Karpas-422 (cell line): ENCODE measurements at regions not wholly inside any gene's neighbourhood (a gene's known extent, or its start where the extent isn't known, plus 50 kb on each side); places are given as distances from the start of the nearest gene placed in this dataset.
"Not testable (repeated sequence)": the region's sequence is repeated elsewhere in the genome, so short reads cannot be mapped to it uniquely, and the experiment has no call there.

Experiments
- DNase-seq: peaks from one replicate; pipeline ENCODE4 v3.0.0-alpha.2; 2015
- H2AFZ ChIP-seq: fragments of 200-600 bp; sonication (generic); 2 replicates; pipeline ENCODE4 v1.6.1; 2014; ENCODE audit warnings: antibody characterized with exemption, low read length, mixed read lengths
- H3K27ac ChIP-seq: fragments of 200-600 bp; sonication (generic); 2 replicates; pipeline ENCODE4 v1.5.1; 2014; ENCODE audit warnings: mild to moderate bottlenecking, low read length, moderate library complexity
- H3K27me3 ChIP-seq: fragments of 200-600 bp; sonication (generic); 2 replicates; pipeline ENCODE4 v1.6.1; 2014; ENCODE audit warnings: low read length, mixed read lengths
- H3K36me3 ChIP-seq: fragments of 200-600 bp; sonication (generic); 2 replicates; pipeline ENCODE4 v1.6.1; 2014; ENCODE audit warnings: low read length, mixed read lengths; ENCODE audit not compliant: insufficient read depth
- H3K4me1 ChIP-seq: fragments of 200-600 bp; sonication (generic); 2 replicates; pipeline ENCODE4 v1.6.1; 2014; ENCODE audit warnings: mild to moderate bottlenecking, low read length, mixed read lengths
- H3K4me2 ChIP-seq: fragments of 200-600 bp; sonication (generic); 2 replicates; pipeline ENCODE4 v1.6.1; 2014; ENCODE audit warnings: low read length, low read depth, mild to moderate bottlenecking; ENCODE audit not compliant: poor library complexity, severe bottlenecking
- H3K4me3 ChIP-seq: fragments of 200-600 bp; sonication (generic); 2 replicates; pipeline ENCODE4 v1.5.1; 2014; ENCODE audit warnings: mild to moderate bottlenecking, antibody characterized with exemption, low read length, mixed read lengths
- H3K79me2 ChIP-seq: fragments of 200-600 bp; sonication (generic); 2 replicates; pipeline ENCODE4 v1.6.1; 2014; ENCODE audit warnings: mild to moderate bottlenecking, low read length, mixed read lengths
- H3K9ac ChIP-seq: fragments of 200-600 bp; sonication (generic); 2 replicates; pipeline ENCODE4 v1.6.0; 2014; ENCODE audit warnings: low read length
- H3K9me2 ChIP-seq: fragments of 200-600 bp; sonication (generic), shearing (Covaris generic); replicated peaks from 2 replicates; pipeline ENCODE4 v1.6.0; 2014; ENCODE audit warnings: mild to moderate bottlenecking, low read length, moderate library complexity; ENCODE audit not compliant: insufficient read depth
- H3K9me3 ChIP-seq: fragments of 300-700, 200-600 bp; sonication (generic); 2 replicates; pipeline ENCODE4 v1.6.1; 2014; ENCODE audit warnings: low read length, mixed read lengths
- H4K20me1 ChIP-seq: fragments of 200-600 bp; sonication (generic); 2 replicates; pipeline ENCODE4 v1.6.1; 2014; ENCODE audit warnings: mild to moderate bottlenecking, antibody characterized with exemption, low read length, low read depth; ENCODE audit not compliant: insufficient read depth

GRCh38 chr11:119586181-119586580, 142.8 kb downstream of the NECTIN1 start:
- Histone ChIP-seq H4K20me1 (no peaks in the 10 kb centered on the region), H3K27ac (no peak overlapping the region), H3K9me2 (no peaks in the 10 kb centered on the region), H3K27me3 (no peaks in the 10 kb centered on the region), H3K79me2 (no peaks in the 10 kb centered on the region), H3K4me2 (no peak overlapping the region), H3K9ac (no peak overlapping the region), H3K36me3 (no peaks in the 10 kb centered on the region), H3K4me3 (no peak overlapping the region), H2AFZ (no peak overlapping the region), H3K9me3 (no peaks in the 10 kb centered on the region), H3K4me1 (no peaks in the 10 kb centered on the region)
- DNase-seq = no peak

GRCh38 chr11:119585043-119585781, 143.8 kb downstream of the NECTIN1 start:
- H3K9me3 ChIP-seq = no peaks in the 10 kb centered on the region
- H2AFZ ChIP-seq = no peak overlapping the region
- no peaks in the 10 kb centered on the region for H4K20me1 ChIP-seq
- H3K9ac ChIP-seq = no peak overlapping the region
- H3K36me3 ChIP-seq = no peaks in the 10 kb centered on the region
- no peaks in the 10 kb centered on the region for H3K27me3 ChIP-seq
- H3K4me1 ChIP-seq = no peaks in the 10 kb centered on the region
- no peak for DNase-seq
- no peak overlapping the region for H3K27ac ChIP-seq
- no peak overlapping the region for H3K4me2 ChIP-seq
- no peaks in the 10 kb centered on the region for H3K9me2 ChIP-seq
- no peak overlapping the region for H3K4me3 ChIP-seq
- no peaks in the 10 kb centered on the region for H3K79me2 ChIP-seq

GRCh38 chr11:119584193-119585042, 144.6 kb downstream of the NECTIN1 start:
- Histone ChIP-seq H3K27ac (no peak overlapping the region), H3K79me2 (no peaks in the 10 kb centered on the region), H3K36me3 (no peaks in the 10 kb centered on the region), H3K4me1 (no peaks in the 10 kb centered on the region), H3K9ac (no peak overlapping the region), H3K9me2 (no peaks in the 10 kb centered on the region), H3K4me2 (no peak overlapping the region), H3K27me3 (no peaks in the 10 kb centered on the region), H3K4me3 (no peak overlapping the region), H3K9me3 (no peaks in the 10 kb centered on the region), H2AFZ (no peak overlapping the region), H4K20me1 (no peaks in the 10 kb centered on the region)
- DNase-seq = no peak

GRCh38 chr11:119583585-119583984, 145.4 kb downstream of the NECTIN1 start:
- H3K4me2 ChIP-seq = no peak overlapping the region
- H3K4me3 ChIP-seq = no peak overlapping the region
- no peaks in the 10 kb centered on the region for H4K20me1 ChIP-seq
- no peaks in the 10 kb centered on the region for H3K9me2 ChIP-seq
- H3K36me3 ChIP-seq = no peaks in the 10 kb centered on the region
- no peaks in the 10 kb centered on the region for H3K9me3 ChIP-seq
- no peak overlapping the region for H3K9ac ChIP-seq
- no peak overlapping the region for H3K27ac ChIP-seq
- H3K79me2 ChIP-seq = no peaks in the 10 kb centered on the region
- no peak overlapping the region for H2AFZ ChIP-seq
- no peaks in the 10 kb centered on the region for H3K27me3 ChIP-seq
- no peaks in the 10 kb centered on the region for H3K4me1 ChIP-seq
- DNase-seq = peak; percentile 53

- not testable (repeated sequence) for H3K9me2 ChIP-seq, H4K20me1 ChIP-seq, H3K9ac ChIP-seq, DNase-seq, H3K79me2 ChIP-seq, H2AFZ ChIP-seq, H3K4me1 ChIP-seq, H3K4me2 ChIP-seq, H3K36me3 ChIP-seq, H3K27me3 ChIP-seq, H3K9me3 ChIP-seq, H3K4me3 ChIP-seq, H3K27ac ChIP-seq
These were observed 147.6 kb downstream of the NECTIN1 start for GRCh38 chr11:119581396-119581795.

GRCh38 chr11:119580751-119581150, 148.2 kb downstream of the NECTIN1 start:
- Histone ChIP-seq H3K9ac (no peak overlapping the region), H3K4me2 (no peak overlapping the region), H3K9me2 (no peaks in the 10 kb centered on the region), H2AFZ (no peak overlapping the region), H3K36me3 (no peaks in the 10 kb centered on the region), H4K20me1 (no peaks in the 10 kb centered on the region), H3K79me2 (no peaks in the 10 kb centered on the region), H3K4me1 (no peaks in the 10 kb centered on the region), H3K27ac (no peak overlapping the region), H3K4me3 (no peak overlapping the region), H3K27me3 (no peaks in the 10 kb centered on the region), H3K9me3 (no peaks in the 10 kb centered on the region)
- no peak for DNase-seq

- no peaks in the 10 kb centered on the region for H3K9me2 ChIP-seq
These were observed 148.9 kb downstream of the NECTIN1 start for GRCh38 chr11:119580081-119580480.

GRCh38 chr11:119578521-119579191, 150.3 kb downstream of the NECTIN1 start:
- no peak for DNase-seq
- Histone ChIP-seq H3K4me3 (no peak overlapping the region), H3K9me2 (no peaks in the 10 kb centered on the region), H3K27ac (no peak overlapping the region), H3K4me1 (peaks cover 14% of the 10 kb centered on the region), H3K79me2 (no peaks in the 10 kb centered on the region), H3K9me3 (no peaks in the 10 kb centered on the region), H3K9ac (no peak overlapping the region), H4K20me1 (no peaks in the 10 kb centered on the region), H3K4me2 (no peak overlapping the region), H2AFZ (no peak overlapping the region), H3K27me3 (no peaks in the 10 kb centered on the region), H3K36me3 (no peaks in the 10 kb centered on the region)

More at GRCh38 chr11:119580081-119580480, 148.9 kb downstream of the NECTIN1 start:
- Histone ChIP-seq H3K9me3 (no peaks in the 10 kb centered on the region), H3K4me3 (no peak overlapping the region), H4K20me1 (no peaks in the 10 kb centered on the region), H3K4me2 (no peak overlapping the region), H2AFZ (no peak overlapping the region), H3K9ac (no peak overlapping the region), H3K27me3 (no peaks in the 10 kb centered on the region), H3K79me2 (no peaks in the 10 kb centered on the region), H3K27ac (no peak overlapping the region), H3K36me3 (no peaks in the 10 kb centered on the region), H3K4me1 (peaks cover 3% of the 10 kb centered on the region)
- no peak for DNase-seq
